GM18502 (cell line): ENCODE measurements at regions not wholly inside any gene's neighbourhood (a gene's known extent, or its start where the extent isn't known, plus 50 kb on each side); places are given as distances from the start of the nearest gene placed in this dataset.

Source experiments
- ATAC-seq: cut with Tn5 transposase; IDR thresholded peaks from one replicate; pipeline ENCODE4 v1.9.1; 2021; ENCODE audit warnings: mild to moderate bottlenecking; ENCODE audit not compliant: unreplicated experiment, poor library complexity

GRCh38 chr12:28104316-28104715 is 85.9 kb upstream of the CCDC91 start:
- ATAC-seq = no peak

GRCh38 chr12:28104903-28105864 is 85.1 kb upstream of the CCDC91 start:
- ATAC-seq = no peak

- ATAC-seq = no peak
These were observed 82.6 kb upstream of the CCDC91 start for GRCh38 chr12:28107679-28108078.

- ATAC-seq = no peak
These were observed 81.7 kb upstream of the CCDC91 start for GRCh38 chr12:28108599-28108998.

- ATAC-seq = no peak
These were observed 79.9 kb upstream of the CCDC91 start for GRCh38 chr12:28110329-28110728.

GRCh38 chr12:28114488-28114887 is 75.8 kb upstream of the CCDC91 start:
- no peak for ATAC-seq

DNA sequence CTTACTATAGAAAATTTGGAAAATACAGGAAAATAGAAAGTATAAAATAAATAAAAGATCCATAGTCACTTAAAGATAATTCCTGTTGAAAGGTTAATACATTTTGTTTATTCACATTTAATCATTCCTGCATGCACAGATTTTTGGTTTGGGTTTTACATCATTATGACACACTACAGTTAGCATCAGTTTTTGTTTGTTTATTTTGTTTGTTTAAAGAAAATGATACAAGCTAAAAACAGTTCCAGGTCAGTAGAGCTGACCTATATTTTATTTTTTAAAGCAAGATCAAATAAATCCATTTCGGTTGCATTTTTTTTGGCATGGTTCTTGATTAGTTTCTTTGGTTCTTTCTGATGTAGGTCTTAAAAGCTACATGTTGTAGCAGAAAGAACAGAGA is 68.8 kb upstream of the CCDC91 start:
- ATAC-seq = no peak

GRCh38 chr12:28121899-28122655 is 68.2 kb upstream of the CCDC91 start:
- ATAC-seq = no peak

DNA sequence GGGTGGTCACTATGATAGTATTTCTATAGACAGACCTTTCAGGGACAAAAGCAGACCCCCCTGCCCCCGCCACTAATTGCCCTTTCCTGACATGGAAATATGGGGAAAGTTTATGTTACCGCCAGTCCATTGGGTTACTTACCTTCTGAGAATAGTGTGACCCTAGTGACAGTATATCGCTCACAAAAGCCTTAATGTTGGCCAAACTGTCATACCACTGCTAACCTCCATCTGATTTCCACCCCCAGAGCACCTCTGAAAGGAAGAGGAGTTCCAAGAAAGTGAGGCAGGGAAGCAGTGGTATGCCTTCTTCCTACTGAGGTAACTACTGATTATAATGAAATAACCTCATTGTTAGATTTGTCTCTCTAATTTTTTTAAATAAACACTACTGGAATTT is 67.5 kb upstream of the CCDC91 start:
- ATAC-seq = no peak

DNA sequence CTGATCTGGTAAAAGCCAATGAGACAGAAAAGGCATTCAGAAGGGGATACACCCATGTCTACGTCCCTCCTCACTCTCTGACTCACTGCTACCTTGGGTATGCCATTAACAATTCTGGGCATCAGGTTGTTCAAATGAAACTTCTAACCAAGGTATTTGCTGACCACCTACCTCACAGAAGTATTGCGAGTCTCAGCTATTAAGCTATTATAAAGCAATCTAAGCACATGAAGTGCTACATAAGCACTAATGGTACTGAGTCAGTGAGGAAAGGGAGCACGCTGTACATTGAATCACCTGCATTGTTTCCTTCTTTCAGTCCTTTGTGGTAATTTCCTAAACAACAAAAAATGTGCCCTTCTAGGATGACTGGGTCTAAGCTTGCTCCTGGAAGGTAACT is 62.8 kb upstream of the CCDC91 start:
- no peak for ATAC-seq

DNA sequence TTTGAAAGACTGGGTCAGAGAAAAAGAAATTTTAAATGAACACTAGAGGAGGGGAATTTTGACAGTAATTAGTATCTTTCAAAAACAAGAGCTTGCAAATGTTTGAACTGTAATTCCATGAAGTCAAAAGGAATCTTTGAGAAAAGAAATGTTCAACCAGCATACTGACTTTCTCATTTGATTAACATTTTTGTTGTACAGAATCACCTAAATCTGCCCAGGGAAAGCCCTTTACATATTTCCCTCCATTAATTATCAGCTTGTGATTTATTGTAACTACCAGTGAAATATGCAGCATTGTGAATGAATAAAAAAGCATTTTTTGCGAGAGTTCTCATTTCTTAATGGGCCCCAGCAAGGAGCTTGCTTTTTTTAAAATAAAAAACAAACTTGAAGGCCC is 61.2 kb upstream of the CCDC91 start:
- no peak for ATAC-seq

GRCh38 chr12:28130234-28130624 is 60.0 kb upstream of the CCDC91 start:
- ATAC-seq = no peak

DNA sequence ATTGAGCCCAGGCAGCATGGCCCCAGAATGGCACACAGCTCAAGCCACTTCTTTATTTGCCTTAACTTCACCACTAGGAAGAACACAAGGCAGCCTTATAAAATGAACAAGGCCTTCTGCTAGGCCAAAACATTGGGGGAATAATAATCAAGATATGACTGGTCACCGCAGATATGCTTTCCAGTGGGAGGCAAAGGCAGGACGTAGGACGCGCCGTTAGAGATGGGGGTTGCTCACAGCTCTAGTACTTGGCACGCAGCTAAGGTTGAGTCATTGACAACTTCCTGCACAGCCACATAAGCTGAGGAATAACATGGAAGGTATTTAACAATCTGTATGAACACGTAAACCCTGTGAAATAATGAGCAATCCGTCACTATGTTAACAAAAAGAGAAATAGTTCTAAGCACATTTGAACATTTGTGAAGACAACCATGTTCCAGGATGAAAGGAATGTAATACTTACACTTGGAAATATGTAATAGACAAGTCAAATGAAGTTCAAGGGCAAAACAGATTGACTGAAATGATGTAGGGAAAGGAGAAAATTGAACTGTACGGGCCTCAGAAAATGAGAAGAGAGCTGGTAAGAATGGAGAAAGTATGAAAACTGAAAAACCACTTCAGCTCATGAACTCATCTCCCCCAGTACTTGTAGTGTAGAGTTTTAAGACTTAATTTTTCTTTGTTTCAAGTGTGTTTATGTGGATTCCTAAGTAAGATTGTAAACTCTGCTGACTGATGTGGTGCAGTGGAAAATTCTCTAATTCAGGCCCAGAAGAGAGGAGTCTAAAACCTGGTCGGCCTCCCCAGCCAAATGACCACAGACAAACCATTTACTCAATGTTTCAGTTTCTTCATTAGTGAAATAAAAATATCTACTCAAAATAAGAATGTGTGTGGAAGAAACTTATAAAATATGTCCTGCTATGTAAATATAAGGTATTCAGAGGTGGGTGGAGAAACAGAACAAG is 59.3 kb upstream of the CCDC91 start:
- no peak for ATAC-seq

DNA sequence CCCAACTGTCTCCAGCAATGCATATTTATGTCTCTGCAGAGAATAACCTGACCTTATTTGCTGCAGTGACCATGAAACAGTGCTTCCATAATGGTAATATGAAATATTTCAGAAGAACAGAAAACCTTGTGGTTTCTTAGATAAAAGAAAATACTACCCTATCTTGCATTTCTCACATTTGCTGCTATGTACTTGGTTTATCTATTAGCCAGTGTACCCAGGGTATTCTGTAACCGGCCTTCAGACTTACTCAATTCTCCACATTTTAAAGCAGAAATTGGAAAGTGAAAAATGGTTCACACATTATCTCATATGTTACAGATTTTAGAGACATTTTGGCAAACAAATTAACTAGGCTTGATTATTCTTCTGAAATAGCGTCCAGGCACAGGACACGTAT is 57.9 kb upstream of the CCDC91 start:
- ATAC-seq = no peak

- ATAC-seq = no peak
These were observed 54.3 kb upstream of the CCDC91 start for GRCh38 chr12:28135801-28136439.

DNA sequence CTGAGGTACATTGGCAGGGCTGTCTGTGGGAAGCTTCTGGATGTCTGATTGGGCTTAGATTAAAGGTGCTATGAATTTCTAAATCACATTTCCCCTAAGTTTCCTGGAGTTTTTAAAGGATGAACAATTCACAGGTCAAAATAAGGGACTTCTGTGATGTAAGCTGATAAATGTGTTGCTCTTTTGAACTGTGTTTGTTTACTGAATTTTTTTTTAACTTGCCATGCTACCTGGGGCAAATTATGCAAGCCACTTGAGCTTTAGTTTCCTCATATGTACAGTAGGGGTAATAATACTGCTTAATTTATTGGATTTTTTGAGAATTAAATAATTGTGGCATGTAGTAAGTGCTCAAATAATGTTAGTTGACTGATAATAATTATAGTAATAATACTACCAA is 52.8 kb upstream of the CCDC91 start:
- no peak for ATAC-seq

DNA sequence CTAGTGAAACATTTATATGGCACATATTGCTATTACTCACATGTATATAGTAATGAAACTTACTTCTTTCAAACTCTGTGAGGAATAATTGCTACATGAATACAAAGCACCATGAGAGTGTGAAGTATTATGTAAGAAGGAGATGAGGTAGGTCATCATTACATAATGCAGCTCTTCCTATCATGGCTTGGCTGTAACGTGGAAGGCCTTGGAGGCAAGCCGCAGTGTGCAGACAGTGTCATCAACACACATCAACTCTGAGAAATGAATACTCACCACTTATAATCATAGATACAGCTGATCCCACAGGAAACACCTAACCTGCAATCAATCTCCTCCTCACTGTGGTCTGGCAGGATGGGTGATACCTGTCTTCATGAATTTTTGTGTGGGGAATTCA is 49.9 kb upstream of the CCDC91 start:
- no peak for ATAC-seq
